Memory B cell (primary cell): ENCODE measurements at regions not wholly inside any gene's neighbourhood (a gene's known extent, or its start where the extent isn't known, plus 50 kb on each side); places are given as distances from the start of the nearest gene placed in this dataset.

Source experiments
- ATAC-seq: fragments of 150-1000 bp; cut with Tn5 transposase; 2 replicates; pipeline ENCODE4 v1.10.0; 2021; ENCODE audit warnings: low read depth, mild to moderate bottlenecking, moderate library complexity
- DNase-seq, 2 donors: peaks; one replicate each; pipeline ENCODE4 v3.0.0; 2022; ENCODE audit warnings: low spot score in 2 of 2
- H3K27ac Mint-ChIP-seq: one replicate; pipeline ENCODE4 v1.8.0; 2022; ENCODE audit warnings: mild to moderate bottlenecking, moderate library complexity, mixed read lengths
- H3K27me3 Mint-ChIP-seq: one replicate; pipeline ENCODE4 v1.8.0; 2022; ENCODE audit warnings: mixed read lengths
- H3K36me3 Mint-ChIP-seq: one replicate; pipeline ENCODE4 v1.8.0; 2022; ENCODE audit warnings: mild to moderate bottlenecking, mixed read lengths
- H3K4me1 Mint-ChIP-seq: one replicate; pipeline ENCODE4 v1.8.0; 2022; ENCODE audit warnings: mixed read lengths
- H3K4me3 Mint-ChIP-seq: one replicate; pipeline ENCODE4 v1.8.0; 2022; ENCODE audit warnings: mild to moderate bottlenecking, moderate library complexity, mixed read lengths
- H3K9me3 Mint-ChIP-seq: one replicate; pipeline ENCODE4 v1.8.0; 2022; ENCODE audit warnings: mixed read lengths

GRCh38 chr11:122276221-122276620, 160.2 kb upstream of the BLID start:
- H3K9me3 Mint-ChIP-seq = peaks cover 2% of the 10 kb centered on the region
- no peak overlapping the region for H3K4me3 Mint-ChIP-seq
- H3K36me3 Mint-ChIP-seq = no peaks in the 10 kb centered on the region
- DNase-seq (no peak), ATAC-seq (no peak)
- no peak overlapping the region for H3K27ac Mint-ChIP-seq
- no peaks in the 10 kb centered on the region for H3K4me1 Mint-ChIP-seq
- H3K27me3 Mint-ChIP-seq = peaks cover 2% of the 10 kb centered on the region

- no peaks in the 10 kb centered on the region for H3K4me1 Mint-ChIP-seq
- peaks cover 2% of the 10 kb centered on the region for H3K27me3 Mint-ChIP-seq
- ATAC-seq (no peak), DNase-seq (no peak)
- no peak overlapping the region for H3K27ac Mint-ChIP-seq
- no peak overlapping the region for H3K4me3 Mint-ChIP-seq
- H3K36me3 Mint-ChIP-seq = no peaks in the 10 kb centered on the region
- H3K9me3 Mint-ChIP-seq = no peaks in the 10 kb centered on the region
Measured at GRCh38 chr11:122275508-122275907, 159.5 kb upstream of the BLID start.

GRCh38 chr11:122273476-122274191, 157.6 kb upstream of the BLID start:
- Mint-ChIP-seq H3K27ac (no peak overlapping the region), H3K9me3 (no peaks in the 10 kb centered on the region), H3K4me1 (no peaks in the 10 kb centered on the region), H3K27me3 (peaks cover 2% of the 10 kb centered on the region), H3K4me3 (no peak overlapping the region), H3K36me3 (no peaks in the 10 kb centered on the region)
- ATAC-seq (no peak), DNase-seq (no peak)

- Mint-ChIP-seq H3K27ac (no peak overlapping the region), H3K4me1 (no peaks in the 10 kb centered on the region)
- ATAC-seq = no peak
Measured at GRCh38 chr11:122271745-122272144, 155.7 kb upstream of the BLID start.

GRCh38 chr11:122271137-122271536, 155.1 kb upstream of the BLID start:
- no peaks in the 10 kb centered on the region for H3K36me3 Mint-ChIP-seq
- peaks cover 5% of the 10 kb centered on the region for H3K27me3 Mint-ChIP-seq
- H3K4me3 Mint-ChIP-seq = no peak overlapping the region
- H3K4me1 Mint-ChIP-seq = no peaks in the 10 kb centered on the region
- no peaks in the 10 kb centered on the region for H3K9me3 Mint-ChIP-seq
- H3K27ac Mint-ChIP-seq = no peak overlapping the region
- no peak for ATAC-seq
- DNase-seq = no peak

More at GRCh38 chr11:122271745-122272144, 155.7 kb upstream of the BLID start:
- no peak for DNase-seq
- no peak overlapping the region for H3K4me3 Mint-ChIP-seq
- H3K9me3 Mint-ChIP-seq = no peaks in the 10 kb centered on the region
- H3K36me3 Mint-ChIP-seq = no peaks in the 10 kb centered on the region
- H3K27me3 Mint-ChIP-seq = peaks cover 5% of the 10 kb centered on the region

- no peak for ATAC-seq
- H3K4me3 Mint-ChIP-seq = no peak overlapping the region
- H3K9me3 Mint-ChIP-seq = no peaks in the 10 kb centered on the region
- DNase-seq = no peak
- no peaks in the 10 kb centered on the region for H3K36me3 Mint-ChIP-seq
- no peak overlapping the region for H3K27ac Mint-ChIP-seq
- H3K4me1 Mint-ChIP-seq = no peaks in the 10 kb centered on the region
- H3K27me3 Mint-ChIP-seq = peaks cover 5% of the 10 kb centered on the region
Measured at GRCh38 chr11:122270535-122270934, 154.5 kb upstream of the BLID start.

GRCh38 chr11:122269824-122270223, 153.8 kb upstream of the BLID start:
- Mint-ChIP-seq H3K9me3 (no peaks in the 10 kb centered on the region), H3K27me3 (peaks cover 5% of the 10 kb centered on the region)
- no peak for DNase-seq

GRCh38 chr11:122268601-122269130, 152.7 kb upstream of the BLID start:
- Mint-ChIP-seq H3K27me3 (peaks cover 5% of the 10 kb centered on the region), H3K36me3 (no peaks in the 10 kb centered on the region), H3K9me3 (no peaks in the 10 kb centered on the region), H3K4me1 (no peaks in the 10 kb centered on the region), H3K4me3 (no peak overlapping the region), H3K27ac (no peak overlapping the region)
- no peak for DNase-seq
- no peak for ATAC-seq

More at GRCh38 chr11:122269824-122270223, 153.8 kb upstream of the BLID start:
- ATAC-seq = no peak
- Mint-ChIP-seq H3K4me3 (no peak overlapping the region), H3K4me1 (no peaks in the 10 kb centered on the region), H3K27ac (no peak overlapping the region), H3K36me3 (no peaks in the 10 kb centered on the region)

- Mint-ChIP-seq H3K9me3 (no peaks in the 10 kb centered on the region), H3K27me3 (peaks cover 5% of the 10 kb centered on the region), H3K4me1 (no peaks in the 10 kb centered on the region), H3K36me3 (no peaks in the 10 kb centered on the region), H3K4me3 (no peak overlapping the region), H3K27ac (no peak overlapping the region)
- no peak for ATAC-seq
- no peak for DNase-seq
Measured at GRCh38 chr11:122267602-122268001, 151.6 kb upstream of the BLID start.

- Mint-ChIP-seq H3K27ac (no peak overlapping the region), H3K36me3 (no peaks in the 10 kb centered on the region), H3K4me3 (no peak overlapping the region), H3K4me1 (no peaks in the 10 kb centered on the region), H3K9me3 (peaks cover 1% of the 10 kb centered on the region), H3K27me3 (peaks cover 3% of the 10 kb centered on the region)
- DNase-seq (no peak), ATAC-seq (no peak)
Measured at GRCh38 chr11:122265981-122266380, 150.0 kb upstream of the BLID start.

GRCh38 chr11:122264121-122264520, 148.1 kb upstream of the BLID start:
- Mint-ChIP-seq H3K36me3 (no peaks in the 10 kb centered on the region), H3K27me3 (peaks cover 3% of the 10 kb centered on the region), H3K9me3 (peaks cover 3% of the 10 kb centered on the region), H3K27ac (no peak overlapping the region), H3K4me1 (no peaks in the 10 kb centered on the region), H3K4me3 (no peak overlapping the region)
- DNase-seq (no peak), ATAC-seq (no peak)

- ATAC-seq (no peak), DNase-seq (no peak)
- Mint-ChIP-seq H3K4me1 (no peaks in the 10 kb centered on the region), H3K9me3 (peaks cover 3% of the 10 kb centered on the region), H3K27ac (no peak overlapping the region), H3K27me3 (peaks cover 2% of the 10 kb centered on the region), H3K36me3 (no peaks in the 10 kb centered on the region), H3K4me3 (no peak overlapping the region)
Measured at GRCh38 chr11:122261546-122261945, 145.5 kb upstream of the BLID start.

GRCh38 chr11:122259195-122259821, 143.3 kb upstream of the BLID start:
- H3K4me3 Mint-ChIP-seq = no peak overlapping the region
- no peak for ATAC-seq
- H3K9me3 Mint-ChIP-seq = peaks cover 3% of the 10 kb centered on the region
- no peak overlapping the region for H3K27ac Mint-ChIP-seq
- H3K4me1 Mint-ChIP-seq = no peaks in the 10 kb centered on the region
- no peak for DNase-seq
- no peaks in the 10 kb centered on the region for H3K36me3 Mint-ChIP-seq
- H3K27me3 Mint-ChIP-seq = peaks cover 2% of the 10 kb centered on the region

GRCh38 chr11:122258446-122259194, 142.6 kb upstream of the BLID start:
- Mint-ChIP-seq H3K9me3 (peaks cover 3% of the 10 kb centered on the region), H3K27ac (no peak overlapping the region), H3K4me3 (no peak overlapping the region), H3K27me3 (peaks cover 2% of the 10 kb centered on the region), H3K36me3 (no peaks in the 10 kb centered on the region), H3K4me1 (no peaks in the 10 kb centered on the region)
- no peak for ATAC-seq
- no peak for DNase-seq
